ENCODE measurements at regions not wholly inside any gene's neighbourhood (a gene's known extent, or its start where the extent isn't known, plus 50 kb on each side); places are given as distances from the start of the nearest gene placed in this dataset.
"Not testable (repeated sequence)": the region's sequence is repeated elsewhere in the genome, so short reads cannot be mapped to it uniquely, and the experiment has no call there.

DNA sequence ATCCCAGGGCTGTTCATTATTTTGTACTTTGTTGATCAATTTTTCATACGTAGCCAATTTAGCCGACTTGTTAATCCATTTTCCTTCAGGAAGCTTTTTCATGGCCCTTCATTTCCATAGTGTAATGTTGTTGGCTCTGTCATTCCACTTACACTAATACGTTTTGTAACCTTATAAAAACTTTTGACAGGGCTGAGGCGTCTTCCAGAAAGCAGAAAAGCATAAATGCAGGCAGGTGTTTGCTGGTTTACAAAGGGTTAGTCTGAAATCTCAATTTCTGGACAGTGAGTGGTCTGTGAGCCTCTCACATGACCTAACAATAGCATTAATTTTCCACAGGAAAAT lies 444.0 kb downstream of the OTOL1 start:
- no peak for DNase-seq (ENCODE audit: low read depth)
- H3K4me3 ChIP-seq (replicated peaks; ENCODE audit: low read depth, low read length): no peak overlapping the region
- TF ChIP-seq, protein P1, sequence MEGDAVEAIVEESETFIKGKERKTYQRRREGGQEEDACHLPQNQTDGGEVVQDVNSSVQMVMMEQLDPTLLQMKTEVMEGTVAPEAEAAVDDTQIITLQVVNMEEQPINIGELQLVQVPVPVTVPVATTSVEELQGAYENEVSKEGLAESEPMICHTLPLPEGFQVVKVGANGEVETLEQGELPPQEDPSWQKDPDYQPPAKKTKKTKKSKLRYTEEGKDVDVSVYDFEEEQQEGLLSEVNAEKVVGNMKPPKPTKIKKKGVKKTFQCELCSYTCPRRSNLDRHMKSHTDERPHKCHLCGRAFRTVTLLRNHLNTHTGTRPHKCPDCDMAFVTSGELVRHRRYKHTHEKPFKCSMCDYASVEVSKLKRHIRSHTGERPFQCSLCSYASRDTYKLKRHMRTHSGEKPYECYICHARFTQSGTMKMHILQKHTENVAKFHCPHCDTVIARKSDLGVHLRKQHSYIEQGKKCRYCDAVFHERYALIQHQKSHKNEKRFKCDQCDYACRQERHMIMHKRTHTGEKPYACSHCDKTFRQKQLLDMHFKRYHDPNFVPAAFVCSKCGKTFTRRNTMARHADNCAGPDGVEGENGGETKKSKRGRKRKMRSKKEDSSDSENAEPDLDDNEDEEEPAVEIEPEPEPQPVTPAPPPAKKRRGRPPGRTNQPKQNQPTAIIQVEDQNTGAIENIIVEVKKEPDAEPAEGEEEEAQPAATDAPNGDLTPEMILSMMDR (IDR thresholded peaks at IDR 0.05; ENCODE audit: low read length, missing control alignments): no peak

DNA sequence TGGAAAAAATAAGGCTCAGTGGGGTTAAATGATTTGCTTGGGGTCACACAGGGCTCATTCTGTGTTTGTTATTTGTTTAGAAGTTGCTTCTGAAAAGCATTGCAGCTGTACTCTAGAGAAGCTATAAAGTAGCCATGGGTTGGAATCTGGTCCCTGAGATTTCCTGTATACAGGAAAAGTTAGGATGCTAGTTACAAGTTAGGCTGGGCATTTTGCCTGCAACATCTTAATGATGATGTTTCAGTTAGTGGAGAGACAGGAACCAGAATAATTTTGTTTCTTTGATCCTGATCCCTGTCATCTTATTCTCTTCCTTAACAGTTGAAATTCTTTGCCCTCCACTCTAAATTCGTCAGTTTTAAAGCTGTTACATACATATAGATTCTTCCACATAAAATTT lies 445.3 kb downstream of the OTOL1 start:
- H3K4me3 ChIP-seq (replicated peaks; ENCODE audit: low read depth, low read length): no peak overlapping the region
- no peak for DNase-seq (ENCODE audit: low read depth)
- TF ChIP-seq, protein P1 (IDR thresholded peaks at IDR 0.05; ENCODE audit: low read length, missing control alignments): no peak

DNA sequence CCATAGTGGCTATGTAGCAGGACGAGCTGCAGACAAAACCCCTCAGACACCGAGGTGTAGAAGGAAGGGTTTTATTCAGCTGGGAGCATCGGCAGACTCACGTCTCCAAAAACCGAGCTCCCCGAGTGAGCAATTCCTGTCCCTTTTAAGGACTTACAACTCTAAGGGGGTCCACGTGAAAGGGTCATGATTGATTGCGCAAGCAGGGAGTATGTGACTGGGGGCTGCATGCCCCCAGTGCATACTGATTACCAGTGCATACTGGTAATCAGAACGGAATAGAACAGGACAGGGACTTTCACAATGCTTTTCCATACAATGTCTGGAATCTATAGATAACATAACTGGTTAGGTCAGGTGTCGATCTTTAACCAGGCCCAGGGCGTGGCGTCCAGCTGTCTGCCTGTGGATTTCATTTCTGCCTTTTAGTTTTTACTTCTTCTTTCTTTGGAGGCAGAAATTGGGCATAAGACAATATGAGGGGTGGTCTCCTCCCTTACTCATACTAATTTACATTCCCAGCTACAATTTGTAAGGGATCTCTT lies 447.3 kb downstream of the OTOL1 start:
- not testable (repeated sequence) for DNase-seq (ENCODE audit: low read depth); H3K4me3 ChIP-seq (replicated peaks; ENCODE audit: low read depth, low read length)

DNA sequence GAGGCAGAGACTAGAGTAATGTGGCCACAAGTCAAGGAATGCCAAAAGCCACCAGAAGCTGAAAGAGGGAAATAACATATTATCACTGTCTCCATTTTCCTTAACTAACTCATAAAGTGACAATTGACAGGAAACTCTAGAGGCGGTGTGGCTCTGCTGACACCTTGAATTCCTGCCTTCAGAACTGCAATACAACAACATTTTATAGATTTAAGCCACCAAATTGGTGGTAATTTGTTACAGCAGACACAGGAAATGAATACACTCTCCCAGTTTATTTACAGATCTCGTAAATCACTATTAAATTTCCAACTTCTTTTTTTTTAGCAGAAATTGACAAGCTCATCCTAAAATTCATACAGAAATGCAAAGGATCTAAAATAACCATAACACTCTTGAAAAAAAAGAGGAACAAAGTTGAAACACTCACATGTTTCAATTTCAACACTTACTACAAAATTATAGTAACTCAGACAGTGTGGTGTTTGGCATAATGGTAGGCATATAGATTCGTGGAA lies 449.9 kb downstream of the OTOL1 start:
- no peak for DNase-seq (ENCODE audit: low read depth)
- TF ChIP-seq, protein P1 (IDR thresholded peaks at IDR 0.05; ENCODE audit: low read length, missing control alignments): no peak
- H3K4me3 ChIP-seq (replicated peaks; ENCODE audit: low read depth, low read length): no peak overlapping the region

DNA sequence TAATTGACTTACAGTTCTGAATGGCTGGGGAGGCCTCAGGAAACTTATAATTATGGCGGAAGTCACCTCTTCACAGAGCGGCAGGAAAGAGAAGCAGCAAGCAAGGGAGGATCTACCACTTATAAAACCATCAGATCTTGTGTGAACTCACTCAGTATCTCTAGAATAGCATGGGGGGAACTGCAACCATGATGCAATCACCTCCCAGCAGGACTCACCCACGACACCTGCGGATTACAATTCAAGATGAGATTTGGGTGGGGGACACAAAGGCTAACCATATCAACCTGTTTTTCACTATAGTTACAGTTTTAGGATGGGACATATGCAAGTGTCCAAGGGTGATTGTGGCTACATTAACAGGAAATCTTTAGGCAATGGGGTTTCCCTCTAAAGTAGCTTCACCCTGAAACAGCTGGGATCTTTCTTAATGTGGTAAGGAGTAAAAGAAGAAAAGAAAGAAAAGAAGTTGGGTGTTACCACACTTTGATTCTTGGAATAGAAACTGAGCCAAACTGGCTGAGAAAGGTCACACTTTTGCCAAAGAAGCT lies 453.8 kb downstream of the OTOL1 start:
- TF ChIP-seq, protein P1 (IDR thresholded peaks at IDR 0.05; ENCODE audit: low read length, missing control alignments): no peak
- no peak overlapping the region for H3K4me3 ChIP-seq (replicated peaks; ENCODE audit: low read depth, low read length)
- DNase-seq (ENCODE audit: low read depth): no peak

DNA sequence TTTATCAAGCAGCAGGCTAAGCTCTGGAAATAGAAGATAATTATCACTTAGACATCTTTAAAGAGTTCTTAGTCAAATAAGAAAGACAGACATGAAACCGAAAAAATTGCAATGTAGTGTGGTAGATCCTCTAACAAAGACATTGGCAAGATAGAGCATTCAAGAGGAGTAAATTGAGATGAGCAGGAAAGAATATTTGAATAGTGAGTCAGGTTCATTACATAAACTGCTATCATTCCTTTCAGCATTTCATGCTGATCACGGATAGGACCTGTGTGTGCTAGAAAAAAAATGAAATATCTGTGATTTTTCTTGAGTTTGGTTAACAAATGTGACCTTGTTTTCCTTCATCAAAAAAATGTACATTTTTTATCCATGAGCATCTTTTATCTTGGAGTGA lies 460.9 kb downstream of the OTOL1 start:
- TF ChIP-seq, protein P1 (IDR thresholded peaks at IDR 0.05; ENCODE audit: low read length, missing control alignments): no peak
- DNase-seq (ENCODE audit: low read depth): no peak
- H3K4me3 ChIP-seq (replicated peaks; ENCODE audit: low read depth, low read length): no peak overlapping the region

DNA sequence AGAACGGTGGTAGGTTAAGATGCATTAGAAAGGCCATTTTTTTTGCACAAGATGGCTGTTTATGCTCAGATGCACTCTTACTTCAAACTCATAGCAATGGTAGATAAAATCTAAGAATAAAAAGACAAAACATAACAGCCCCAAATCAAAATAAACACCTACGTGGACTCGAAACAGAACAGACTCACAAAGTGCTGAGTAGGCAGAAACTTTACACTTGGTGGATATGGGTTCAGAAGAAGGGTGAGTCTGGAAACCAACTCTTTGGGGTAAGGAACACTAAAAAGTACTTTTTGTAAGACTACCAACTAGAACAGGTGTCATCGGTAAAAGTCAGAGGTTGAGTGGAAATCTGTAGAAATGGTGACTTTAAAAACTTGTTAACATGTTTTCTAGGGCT lies 468.2 kb downstream of the OTOL1 start:
- DNase-seq (ENCODE audit: low read depth): no peak
- TF ChIP-seq, protein P1 (IDR thresholded peaks at IDR 0.05; ENCODE audit: low read length, missing control alignments): no peak
- no peak overlapping the region for H3K4me3 ChIP-seq (replicated peaks; ENCODE audit: low read depth, low read length)
